Hematopoietic multipotent progenitor cell (in vitro differentiated cells): ENCODE measurements at regions not wholly inside any gene's neighbourhood (a gene's known extent, or its start where the extent isn't known, plus 50 kb on each side); places are given as distances from the start of the nearest gene placed in this dataset.

ENCODE experiments used
- DNase-seq, 3 donors: peaks; one replicate each; pipeline ENCODE4 v3.0.0-alpha.2; 2011 to 2015; ENCODE audit warnings: low read depth in 2 of 3, low spot score in 2 of 3

GRCh38 chr14:106822905-106823304 lies 1296.5 kb downstream of the TMEM121 start:
- DNase-seq: no peak

GRCh38 chr14:106823552-106823951 lies 1297.2 kb downstream of the TMEM121 start:
- DNase-seq: no peak

DNA sequence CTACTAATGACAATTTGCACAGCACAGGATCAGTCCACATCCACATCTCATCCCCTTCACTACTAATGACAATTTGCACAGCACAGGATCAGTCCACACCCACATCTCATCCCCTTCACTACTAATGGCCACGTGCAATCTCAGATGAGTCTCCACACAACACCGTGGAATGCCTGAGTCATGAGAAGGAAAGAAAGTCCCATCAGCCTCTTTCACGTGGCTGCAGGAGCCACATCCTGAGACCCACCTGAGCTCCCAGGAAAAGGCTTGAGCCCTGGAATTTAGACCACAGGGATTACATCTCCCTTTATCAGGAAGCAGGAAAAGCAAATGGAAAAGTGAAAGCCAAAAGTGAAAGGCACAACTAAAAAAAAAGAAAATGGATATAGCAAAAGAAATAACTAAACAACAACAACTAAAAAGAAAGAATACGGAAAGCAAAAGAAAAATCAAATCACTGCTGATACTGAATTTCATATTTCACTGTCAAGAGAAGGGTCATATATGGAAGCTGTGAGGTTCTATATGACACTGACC lies 1300.5 kb downstream of the TMEM121 start:
- DNase-seq: no peak

DNA sequence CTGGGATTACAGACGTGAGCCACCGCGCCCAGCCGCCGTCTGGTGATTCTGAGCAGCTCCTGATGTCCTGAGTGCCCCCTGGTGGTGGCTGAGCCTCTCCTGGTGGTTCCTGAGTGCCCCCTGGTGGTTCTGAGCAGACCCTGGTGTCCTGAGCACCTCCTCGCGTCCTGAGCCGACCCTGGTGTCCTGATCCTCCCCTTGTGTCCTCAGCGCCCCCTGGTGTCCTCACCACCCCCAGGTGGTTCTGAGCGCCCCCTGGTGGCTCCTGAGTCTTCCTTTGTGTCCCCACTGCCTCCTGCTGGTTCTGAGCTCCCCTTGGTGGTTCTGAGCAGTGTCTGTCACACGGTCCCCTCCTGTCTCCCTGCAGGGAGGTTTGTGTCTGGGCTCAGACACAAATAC lies 1304.9 kb downstream of the TMEM121 start:
- peak in 2 of 3 donors; percentile 70 to 71 for DNase-seq

DNA sequence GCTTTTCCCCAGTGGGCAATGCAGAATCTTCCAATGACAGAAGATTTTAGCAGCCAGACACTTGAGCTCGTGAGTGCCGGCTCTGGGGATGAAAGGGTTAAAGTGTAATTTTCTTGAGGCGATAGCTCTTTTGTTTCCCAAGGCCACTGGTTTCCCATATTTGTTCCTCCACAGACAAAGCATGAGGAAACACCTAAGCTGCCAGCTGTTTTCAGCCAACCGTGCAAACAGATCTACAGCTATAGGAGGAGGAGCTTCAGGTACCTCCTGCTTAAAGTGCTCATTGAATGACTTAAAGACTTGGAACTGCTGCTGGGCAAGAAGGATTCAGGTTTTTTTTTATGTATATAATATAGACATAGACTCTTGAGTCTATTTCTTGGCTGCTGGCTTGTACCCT lies 1311.5 kb downstream of the TMEM121 start:
- no peak for DNase-seq

DNA sequence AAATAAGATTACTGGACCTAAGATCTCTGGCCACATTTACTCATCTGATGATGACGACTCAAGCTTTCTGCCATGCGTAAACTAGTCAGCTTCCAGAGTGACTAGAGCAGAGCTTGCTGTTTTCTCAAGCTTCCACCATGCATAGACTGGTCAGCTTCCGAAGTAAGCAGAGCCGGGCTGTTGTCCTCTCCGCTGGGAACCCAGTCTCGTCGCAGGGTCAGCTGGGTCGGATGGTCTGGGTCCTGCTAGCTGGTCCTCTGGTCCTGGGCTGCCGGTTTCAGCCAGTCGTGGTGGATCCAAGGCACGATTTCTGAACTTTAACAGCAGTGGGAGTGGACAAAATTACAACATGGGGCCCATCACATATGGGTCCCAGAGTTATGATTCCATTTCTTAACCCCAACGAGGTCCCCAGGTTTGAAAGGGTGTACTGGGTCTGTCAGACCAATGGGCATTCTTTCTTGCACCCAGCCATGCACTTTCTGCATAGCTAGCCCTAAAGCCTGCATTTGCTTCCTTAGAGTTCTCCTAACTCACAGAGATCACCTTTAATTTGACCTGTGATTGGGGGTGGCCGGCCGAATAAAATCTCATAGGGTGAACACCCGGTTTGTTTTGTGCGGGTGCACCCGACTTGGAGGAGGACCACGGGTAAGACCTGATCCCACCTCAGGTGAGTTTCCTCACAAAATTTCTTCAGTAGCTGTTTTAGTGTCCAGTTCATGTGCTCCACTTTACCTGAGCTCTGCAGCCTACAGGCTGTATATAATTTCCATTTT lies 1312.8 kb downstream of the TMEM121 start:
- no peak for DNase-seq

DNA sequence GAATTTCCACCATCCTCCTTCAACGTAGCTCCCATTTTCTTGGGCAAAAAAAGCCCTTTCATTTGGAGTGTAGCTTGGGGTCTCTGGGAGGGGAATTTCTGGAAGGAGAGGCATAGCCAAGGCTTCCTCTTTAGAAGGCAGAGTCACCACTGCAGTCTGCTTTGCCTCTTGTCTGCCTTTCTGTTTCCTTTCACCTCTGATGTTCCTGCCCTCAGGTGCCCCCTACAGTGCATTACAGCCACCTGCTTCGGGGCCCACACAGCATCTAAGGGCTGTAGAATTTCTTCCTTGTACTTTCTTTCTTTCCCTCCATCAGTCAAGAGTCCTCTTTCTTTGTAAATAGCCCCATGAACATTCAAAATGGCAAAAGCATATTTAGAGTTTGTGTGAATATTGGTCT lies 1313.9 kb downstream of the TMEM121 start:
- peak in 1 of 3 donors; percentile 46 for DNase-seq

DNA sequence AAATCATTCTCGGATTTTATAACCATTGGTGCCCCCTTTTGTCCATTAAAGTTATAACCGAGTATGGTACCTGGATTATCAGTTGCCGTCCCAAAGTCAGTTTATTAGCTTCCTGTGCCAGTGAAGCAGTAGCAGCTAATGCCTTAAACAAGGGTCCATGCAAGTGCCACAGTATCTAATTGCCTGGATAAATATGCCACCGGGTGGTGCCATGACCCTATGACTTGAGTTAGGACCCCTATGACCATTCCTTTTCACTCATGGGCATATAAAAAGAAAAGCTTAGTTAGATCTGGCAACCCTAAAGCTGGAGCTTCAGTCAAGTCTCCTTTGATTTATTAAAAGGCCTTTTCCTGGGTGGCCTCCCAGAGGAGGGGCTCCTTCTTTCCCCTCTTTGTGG lies 1314.6 kb downstream of the TMEM121 start:
- peak in 2 of 3 donors; percentile 49 to 70 for DNase-seq

- no peak for DNase-seq
These were observed 1315.3 kb downstream of the TMEM121 start for GRCh38 chr14:106841701-106842100.

- no peak for DNase-seq
These were observed 1316.3 kb downstream of the TMEM121 start for GRCh38 chr14:106842687-106843086.

- peak in 1 of 3 donors; percentile 33 for DNase-seq
These were observed 1317.0 kb downstream of the TMEM121 start for GRCh38 chr14:106843386-106843785.

DNA sequence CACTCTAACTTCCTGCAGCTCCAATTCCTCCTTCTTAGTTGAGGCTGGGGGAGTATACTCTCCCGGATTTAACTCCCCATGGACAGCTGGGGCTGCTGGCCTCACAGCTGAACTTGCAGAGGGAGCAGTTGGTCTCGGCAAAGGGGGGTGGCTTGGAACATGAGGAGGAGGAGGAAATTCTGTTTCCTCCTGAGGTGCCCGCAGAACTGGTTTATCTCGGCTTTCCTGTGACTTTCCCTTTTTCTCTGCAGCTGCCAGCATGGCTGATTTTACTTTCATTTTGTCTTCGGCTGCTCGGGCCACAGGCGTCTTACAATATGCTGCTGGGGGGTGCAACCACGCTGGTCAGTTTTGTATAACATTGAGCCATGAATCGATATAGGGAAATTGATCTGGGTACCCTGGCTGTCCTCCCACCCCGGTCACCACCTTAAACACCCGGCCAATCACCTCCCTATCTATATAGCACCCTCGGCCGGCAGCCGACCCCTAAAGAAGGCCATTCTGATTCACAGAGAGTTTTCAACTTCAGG lies 1317.6 kb downstream of the TMEM121 start:
- peak in 2 of 3 donors; percentile 70 to 77 for DNase-seq

DNA sequence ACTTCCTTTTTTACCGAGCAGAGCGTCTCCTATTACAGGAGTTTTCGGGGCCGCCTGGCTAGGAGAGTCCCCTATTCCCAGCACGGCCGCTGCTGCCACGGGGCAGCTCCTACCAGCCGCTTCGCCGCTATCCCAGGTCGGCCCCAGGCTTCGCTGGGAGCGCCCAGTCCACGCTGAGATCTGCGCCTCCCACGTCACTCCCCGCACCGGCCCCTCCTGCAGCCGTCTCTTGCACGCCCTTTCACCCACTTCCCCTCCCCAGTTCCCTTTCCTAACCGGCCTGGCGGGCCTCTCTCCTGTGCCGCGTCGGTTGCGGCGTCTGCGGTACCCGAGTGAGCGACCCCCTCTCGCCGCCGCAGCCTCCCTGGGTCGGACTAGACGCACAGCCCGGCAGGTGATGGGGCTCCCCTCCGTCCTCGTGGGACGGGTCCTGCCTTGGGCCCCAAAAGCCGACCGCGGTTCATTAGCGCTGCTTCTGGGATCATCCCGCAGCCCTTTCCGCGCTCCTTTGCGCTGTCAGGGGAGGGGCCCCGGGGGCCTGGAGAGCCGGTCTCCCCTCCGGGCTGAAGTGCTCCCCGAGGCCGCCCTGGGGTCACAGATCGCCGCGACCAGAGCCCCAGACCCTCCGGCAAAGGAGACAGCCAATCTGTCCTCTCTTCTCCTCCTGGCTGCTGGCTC lies 1318.4 kb downstream of the TMEM121 start:
- peak in 2 of 3 donors; percentile 84 to 90 for DNase-seq

- peak in 2 of 3 donors; percentile 78 to 82 for DNase-seq
These were observed 1319.1 kb downstream of the TMEM121 start for GRCh38 chr14:106845286-106846087.

DNA sequence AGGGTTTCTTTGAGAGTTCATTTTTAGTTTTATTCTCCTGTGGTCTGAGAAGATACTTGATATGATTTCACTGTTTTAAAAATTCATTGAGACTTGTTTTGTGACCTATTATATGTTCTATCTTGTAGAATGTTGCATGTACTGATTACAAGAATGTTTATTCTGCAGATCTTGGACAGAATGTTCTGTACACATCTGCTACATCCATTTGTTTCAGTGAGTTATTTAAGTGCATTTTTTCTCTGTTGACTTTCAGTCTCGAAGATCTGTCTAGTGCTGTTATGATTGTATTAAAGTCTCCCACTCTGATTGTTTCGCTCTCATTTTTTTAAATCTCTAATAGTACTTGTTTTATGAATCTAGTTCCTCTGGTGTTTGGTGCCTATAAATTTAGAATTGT lies 1319.8 kb downstream of the TMEM121 start:
- no peak for DNase-seq

DNA sequence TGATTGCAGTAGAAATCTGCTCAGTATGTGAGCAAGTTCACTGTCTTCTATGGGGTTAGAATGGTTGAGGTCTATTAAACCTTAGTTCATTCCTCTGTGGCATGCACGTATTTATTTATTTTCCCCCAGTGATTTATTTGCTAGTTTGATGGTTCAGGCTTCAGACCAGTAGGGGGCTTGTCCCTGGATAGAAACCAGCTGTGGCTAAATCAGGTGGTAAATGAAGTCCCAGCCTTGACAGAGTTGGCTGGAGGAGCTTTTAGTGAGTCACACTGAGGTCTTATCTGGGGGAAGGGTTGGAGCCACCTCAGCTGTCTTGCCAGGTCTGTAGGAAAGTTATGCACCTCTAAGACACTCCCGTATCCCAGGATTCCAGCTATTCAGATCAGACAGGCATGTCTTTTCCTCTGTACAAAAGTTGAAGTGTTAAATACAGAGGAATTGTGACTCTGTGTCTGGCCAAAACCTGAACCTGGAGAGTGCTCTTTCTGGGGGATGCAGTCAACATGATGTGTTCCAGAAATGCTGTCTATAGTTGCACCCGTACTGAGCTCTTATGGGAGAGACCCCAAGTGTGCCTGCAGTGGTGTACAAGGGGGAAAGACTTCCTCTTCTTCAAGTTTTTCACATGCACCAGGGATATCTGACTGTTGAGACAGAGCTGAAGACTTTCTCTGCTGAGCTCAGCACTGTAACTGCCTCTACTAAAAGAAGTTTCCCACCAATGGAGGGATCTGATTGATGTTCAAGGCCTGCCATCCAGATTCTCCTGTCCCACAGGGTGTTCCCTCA lies 1322.1 kb downstream of the TMEM121 start:
- DNase-seq: peak in 2 of 3 donors; percentile 84 to 88

- no peak for DNase-seq
These were observed 1324.8 kb downstream of the TMEM121 start for GRCh38 chr14:106850913-106851825.

DNA sequence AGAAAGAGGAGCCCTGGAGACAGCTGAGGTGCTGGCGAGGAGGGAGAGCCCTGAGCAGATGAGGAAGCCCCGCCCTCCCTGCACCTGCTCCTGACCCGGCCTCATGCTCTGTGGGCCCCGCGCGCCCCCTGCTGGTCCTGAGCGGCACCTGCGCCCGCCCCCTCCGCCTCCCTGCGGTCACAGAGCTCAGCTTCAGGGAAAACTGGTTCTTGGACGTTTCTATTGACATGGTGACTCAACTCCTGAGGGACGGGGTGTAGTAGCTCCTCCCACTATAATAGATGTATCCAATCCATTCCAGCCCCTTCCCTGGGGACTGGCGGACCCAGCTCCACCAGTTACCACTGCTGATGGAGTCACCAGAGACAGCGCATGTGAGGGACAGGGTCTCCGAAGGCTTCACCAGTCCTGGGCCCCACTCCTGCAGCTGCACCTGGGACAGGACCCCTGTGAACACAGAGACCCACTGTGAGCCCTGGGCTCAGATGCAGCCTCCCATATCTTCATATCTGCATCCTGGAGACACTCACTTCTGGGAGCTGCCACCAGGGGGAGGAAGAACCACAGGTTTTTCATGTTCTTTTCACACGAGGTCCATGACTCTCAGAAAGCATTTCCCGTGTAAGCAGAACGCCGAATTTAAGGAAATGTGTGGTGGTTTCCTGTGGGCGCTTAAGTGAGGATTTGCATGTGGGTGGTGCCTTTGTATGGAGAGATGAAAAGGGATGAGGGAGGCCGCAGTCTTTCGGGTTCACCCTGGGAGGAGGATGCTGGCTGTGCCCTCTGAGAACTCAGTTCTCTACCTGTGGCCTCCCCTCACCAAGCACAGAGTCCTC lies 1346.4 kb downstream of the TMEM121 start:
- DNase-seq: peak in 2 of 3 donors; percentile 79 to 82
